ENCODE measurements at regions not wholly inside any gene's neighbourhood (a gene's known extent, or its start where the extent isn't known, plus 50 kb on each side); places are given as distances from the start of the nearest gene placed in this dataset.

- no peak for DNase-seq
These were observed 153.5 kb upstream of the FOXF1 start for GRCh38 chr16:86356804-86357203.

GRCh38 chr16:86357303-86357702 lies 153.0 kb upstream of the FOXF1 start:
- DNase-seq, result no peak

- DNase-seq, result no peak
These were observed 152.4 kb upstream of the FOXF1 start for GRCh38 chr16:86357950-86358349.

GRCh38 chr16:86359571-86359970 lies 150.8 kb upstream of the FOXF1 start:
- DNase-seq, result no peak

GRCh38 chr16:86362155-86362849 lies 148.0 kb upstream of the FOXF1 start:
- no peak for DNase-seq

- no peak for DNase-seq
These were observed 147.3 kb upstream of the FOXF1 start for GRCh38 chr16:86363057-86363490.

- no peak for DNase-seq
These were observed 146.3 kb upstream of the FOXF1 start for GRCh38 chr16:86363836-86364618.

- DNase-seq, result no peak
These were observed 145.5 kb upstream of the FOXF1 start for GRCh38 chr16:86364653-86365380.

- no peak for DNase-seq
These were observed 144.6 kb upstream of the FOXF1 start for GRCh38 chr16:86365513-86366273.

- no peak for DNase-seq
These were observed 143.8 kb upstream of the FOXF1 start for GRCh38 chr16:86366481-86366880.

GRCh38 chr16:86367291-86368072 lies 142.8 kb upstream of the FOXF1 start:
- DNase-seq, result no peak

- DNase-seq, result no peak
These were observed 142.1 kb upstream of the FOXF1 start for GRCh38 chr16:86368261-86368660.

- no peak for DNase-seq
These were observed 140.3 kb upstream of the FOXF1 start for GRCh38 chr16:86370062-86370461.

- DNase-seq, result no peak
These were observed 139.1 kb upstream of the FOXF1 start for GRCh38 chr16:86371083-86371803.

GRCh38 chr16:86372193-86372592 lies 138.1 kb upstream of the FOXF1 start:
- no peak for DNase-seq

GRCh38 chr16:86373276-86373901 lies 136.9 kb upstream of the FOXF1 start:
- no peak for DNase-seq

- no peak for DNase-seq
These were observed 135.7 kb upstream of the FOXF1 start for GRCh38 chr16:86374603-86375130.

- DNase-seq, result no peak
These were observed 135.0 kb upstream of the FOXF1 start for GRCh38 chr16:86375364-86375763.

- DNase-seq, result no peak
These were observed 134.5 kb upstream of the FOXF1 start for GRCh38 chr16:86375851-86376250.

- no peak for DNase-seq
These were observed 133.5 kb upstream of the FOXF1 start for GRCh38 chr16:86376837-86377236.

Measured in activated T-cell treated with anti-CD3 and anti-CD28 coated beads, Interleukin-2, amount 50 U/mL, for 48 hours (primary cell).